ENCODE measurements at regions not wholly inside any gene's neighbourhood (a gene's known extent, or its start where the extent isn't known, plus 50 kb on each side); places are given as distances from the start of the nearest gene placed in this dataset.

GRCh38 chr6:14254505-14254904 lies 136.9 kb downstream of the CD83 start:
- no peak for DNase-seq (ENCODE audit: low spot score)

DNA sequence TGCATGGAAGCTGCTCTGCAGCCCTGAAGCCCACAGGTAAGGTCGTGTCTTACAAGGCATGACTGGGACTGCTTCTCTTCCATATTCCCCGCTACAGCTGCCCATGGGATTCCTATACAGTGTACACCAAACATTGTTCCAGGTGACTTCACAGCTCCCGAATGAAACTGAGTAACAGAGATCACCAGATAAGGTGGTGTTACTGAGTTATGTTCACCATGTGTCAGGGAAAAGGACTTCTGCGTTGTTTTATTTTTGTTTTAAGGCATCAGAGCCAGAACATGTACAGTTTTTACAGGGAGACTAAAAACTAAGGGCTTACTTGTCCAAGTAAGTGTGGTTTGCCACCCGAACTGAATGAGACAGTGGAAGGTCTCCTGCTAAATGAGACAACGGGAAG lies 138.3 kb downstream of the CD83 start:
- no peak for DNase-seq (ENCODE audit: low spot score)

- no peak for DNase-seq (ENCODE audit: low spot score)
These were observed 140.5 kb downstream of the CD83 start for GRCh38 chr6:14258117-14258516.

DNA sequence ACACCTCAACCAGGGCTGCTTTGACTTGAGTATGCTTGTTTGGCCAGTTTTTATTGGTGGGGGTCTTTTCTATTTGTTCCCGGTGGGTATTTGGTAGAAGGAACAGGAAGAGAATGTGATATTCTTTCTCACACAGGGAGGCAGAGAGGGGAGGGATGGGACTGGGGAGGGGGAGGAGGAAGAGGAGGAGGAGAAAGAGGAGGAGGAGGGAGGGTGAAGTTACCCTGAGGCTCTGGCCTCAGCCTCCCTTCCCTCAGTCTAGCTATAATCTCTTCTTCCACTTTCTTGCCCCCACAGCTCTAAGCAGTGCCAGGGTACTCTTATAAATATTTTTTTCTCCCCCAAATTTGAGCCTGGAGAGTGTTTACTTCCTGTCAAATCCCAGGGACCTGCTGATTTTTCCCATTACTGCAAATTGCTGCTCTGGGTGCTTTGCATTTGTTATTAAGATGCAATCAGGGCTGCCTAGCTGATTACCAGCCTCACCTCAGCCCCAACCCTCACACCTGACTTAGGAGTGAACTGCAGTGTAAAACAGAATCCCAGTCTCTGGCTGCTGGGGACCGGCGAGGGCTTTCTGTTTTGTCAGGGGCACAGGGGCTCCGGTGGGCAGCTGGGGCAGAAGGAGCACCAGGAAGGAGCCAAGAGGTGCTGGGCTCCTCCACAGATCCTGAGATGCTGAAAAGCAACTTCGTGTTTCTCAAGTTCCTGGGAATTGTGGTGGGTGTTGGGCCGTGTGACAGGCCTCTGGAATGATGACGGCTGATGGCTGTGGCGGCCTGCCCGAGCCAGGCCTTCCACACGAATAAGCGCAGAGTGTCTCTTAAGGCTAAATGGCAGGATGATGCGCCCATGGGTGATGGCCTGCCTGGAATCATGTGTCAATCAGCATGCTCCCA lies 141.4 kb downstream of the CD83 start:
- no peak for DNase-seq (ENCODE audit: low spot score)

GRCh38 chr6:14259594-14260152 lies 142.1 kb downstream of the CD83 start:
- no peak for DNase-seq (ENCODE audit: low spot score)

DNA sequence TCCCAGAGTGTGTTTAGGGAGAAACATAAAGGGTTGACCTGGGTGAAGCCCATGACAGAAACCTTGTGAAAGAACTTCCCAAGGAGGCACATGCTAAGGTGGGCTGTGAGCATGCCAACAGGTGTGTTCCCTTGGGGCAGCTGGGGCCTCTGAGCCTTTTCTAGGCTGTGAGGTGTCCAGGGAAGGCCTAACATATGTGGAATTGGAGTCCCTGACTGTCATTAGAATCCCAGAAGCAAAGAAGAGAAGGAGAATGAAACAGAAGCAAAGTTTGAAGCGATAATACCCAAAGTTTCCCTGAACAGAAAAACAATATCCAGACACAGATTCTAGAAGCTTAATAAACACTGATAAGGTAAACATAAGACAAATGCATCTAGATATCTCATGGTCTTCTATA lies 143.3 kb downstream of the CD83 start:
- no peak for DNase-seq (ENCODE audit: low spot score)

DNA sequence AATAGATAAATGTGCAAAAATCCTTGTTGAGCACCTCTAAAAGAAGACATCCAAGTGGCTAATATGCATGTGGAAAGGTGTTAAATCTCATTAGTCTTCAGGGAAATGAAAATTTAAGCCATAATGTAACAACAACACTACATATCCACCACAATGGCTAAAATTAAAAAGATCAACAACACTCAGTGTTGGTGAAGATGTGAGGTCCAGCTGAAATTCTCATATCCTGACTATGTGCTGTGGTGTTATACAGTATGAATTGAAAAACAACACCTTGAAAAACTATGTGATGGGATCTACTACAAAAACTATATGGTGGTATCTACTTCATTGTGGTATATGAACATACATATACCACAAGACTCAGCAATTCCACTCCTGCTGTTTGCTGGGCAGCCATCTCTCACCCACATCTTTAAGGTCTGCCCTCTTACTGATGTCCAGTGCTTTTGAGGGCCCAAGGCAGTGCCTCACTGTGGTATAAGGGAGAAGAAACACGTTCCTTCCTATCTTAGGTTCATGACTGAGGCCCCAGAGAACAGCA lies 146.4 kb downstream of the CD83 start:
- DNase-seq (ENCODE audit: low spot score) = no peak

DNA sequence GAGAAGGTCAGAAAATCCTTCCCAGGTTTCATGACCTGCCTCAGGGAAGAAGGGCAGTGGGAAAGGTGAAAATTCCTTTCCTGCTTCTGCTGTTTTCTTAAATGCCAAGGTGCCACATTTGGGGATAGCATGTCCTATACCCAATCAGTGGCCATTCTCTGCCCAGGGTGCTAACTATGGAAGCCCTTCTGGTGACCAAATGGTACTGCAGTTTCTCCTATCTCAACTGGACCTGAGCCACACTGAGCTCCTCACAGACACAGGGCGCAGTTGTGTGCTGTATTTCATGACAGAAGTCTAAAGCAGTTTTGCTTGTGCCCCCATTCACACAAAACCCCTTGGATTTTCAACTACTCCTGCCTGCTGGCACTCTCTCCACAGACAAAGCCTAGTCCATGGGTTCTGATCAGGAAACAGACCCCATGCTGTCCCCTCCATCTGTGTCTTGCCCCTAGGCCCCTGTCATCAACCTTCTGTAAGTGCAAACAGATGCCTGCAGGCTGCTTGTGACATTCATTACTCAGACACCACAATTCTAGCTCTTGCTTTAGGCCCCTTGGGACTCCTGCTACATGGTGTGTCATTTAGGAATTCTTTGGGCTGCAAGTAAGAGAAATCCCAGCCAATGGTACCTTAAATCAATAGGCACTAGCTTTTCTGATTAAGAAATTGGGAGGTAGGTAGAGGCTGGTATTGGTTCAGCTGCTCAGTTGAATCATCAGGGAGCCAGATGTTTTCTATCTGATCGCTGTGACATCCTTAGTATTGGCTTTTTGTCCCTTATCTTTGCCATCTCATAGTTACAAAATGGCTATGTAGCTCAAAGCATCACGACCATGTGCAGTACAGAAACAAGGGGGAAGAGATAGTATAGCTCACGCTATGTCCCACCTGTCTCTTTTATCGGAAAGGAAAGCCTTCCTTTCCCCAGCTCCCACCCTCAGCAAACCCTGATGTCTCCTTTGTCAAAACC lies 147.8 kb downstream of the CD83 start:
- DNase-seq (ENCODE audit: low spot score) = no peak

DNA sequence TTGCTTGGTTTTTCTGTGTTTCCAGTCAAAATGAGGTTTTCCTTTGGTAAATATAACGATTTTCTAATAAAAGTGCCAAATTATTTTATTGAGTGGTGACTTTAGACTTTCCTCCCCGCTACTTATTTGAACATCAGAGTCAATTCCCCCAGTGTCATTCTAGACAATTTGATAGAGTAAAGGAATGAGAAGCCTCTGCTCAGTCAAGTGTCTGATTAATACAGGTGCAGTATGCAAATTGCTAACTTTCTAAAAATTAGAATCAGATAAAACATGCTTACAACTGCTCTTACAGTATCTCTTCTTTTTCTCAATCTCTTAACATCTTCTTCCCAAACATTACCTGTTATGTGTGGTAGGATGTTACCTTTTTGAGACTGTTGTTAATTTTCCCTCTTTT lies 148.7 kb downstream of the CD83 start:
- no peak for DNase-seq (ENCODE audit: low spot score)

- no peak for DNase-seq (ENCODE audit: low spot score)
These were observed 150.5 kb downstream of the CD83 start for GRCh38 chr6:14267885-14268660.

DNA sequence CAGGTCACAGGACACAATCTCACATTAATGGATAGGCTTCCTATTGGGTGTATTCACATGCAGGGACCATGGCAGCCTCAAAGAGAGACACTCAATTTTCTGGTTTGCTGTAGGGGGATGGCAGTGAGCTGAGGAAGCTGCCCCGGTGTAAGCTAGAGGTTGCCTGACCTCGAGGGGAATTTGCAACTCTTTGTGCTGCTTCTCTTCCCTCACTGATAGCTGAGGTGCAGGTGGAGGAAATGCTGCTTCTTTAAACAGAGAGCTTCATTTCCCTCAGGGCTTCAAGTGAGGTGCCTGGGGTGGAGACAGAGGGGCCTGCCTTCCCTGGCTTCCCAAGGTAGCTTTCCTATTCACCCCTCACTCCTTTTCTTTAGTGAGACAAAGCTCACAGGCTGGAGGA lies 151.9 kb downstream of the CD83 start:
- no peak for DNase-seq (ENCODE audit: low spot score)

DNA sequence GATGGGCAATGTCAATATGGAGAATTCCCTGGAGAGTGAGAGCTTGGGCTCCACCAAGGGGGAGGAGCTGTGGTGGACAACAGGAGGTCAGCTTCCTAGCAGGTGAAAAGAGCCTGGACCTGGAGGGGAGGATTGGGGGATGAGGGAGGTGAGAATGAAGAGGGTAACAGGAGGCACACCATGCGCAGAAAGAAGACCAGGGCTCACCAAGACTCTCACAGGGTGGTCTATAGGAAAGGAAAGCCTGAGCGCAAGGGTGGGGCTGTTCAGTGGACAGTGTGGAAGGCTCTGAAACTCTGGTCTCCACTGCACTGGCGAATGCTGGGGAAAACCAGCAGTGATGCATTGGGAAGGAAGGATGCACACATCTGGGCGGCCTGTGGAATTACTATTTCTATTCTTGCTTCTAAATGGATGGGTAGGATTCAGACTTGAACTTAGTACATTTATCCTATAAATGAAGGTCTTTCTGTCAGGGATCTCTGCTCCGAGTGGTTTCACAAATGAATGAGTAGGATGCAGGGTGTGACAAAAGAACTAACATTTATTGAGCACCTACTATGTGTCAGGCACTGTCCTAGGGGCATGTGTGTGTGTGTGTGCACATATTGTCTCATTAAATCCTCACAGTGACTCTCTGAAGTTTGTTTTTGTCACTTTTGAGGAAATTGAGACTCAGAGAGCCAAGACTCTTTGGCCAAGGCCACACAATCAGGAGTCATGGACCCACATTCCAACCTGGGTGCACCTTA lies 152.7 kb downstream of the CD83 start:
- no peak for DNase-seq (ENCODE audit: low spot score)

GRCh38 chr6:14270925-14271788 lies 153.6 kb downstream of the CD83 start:
- no peak for DNase-seq (ENCODE audit: low spot score)

GRCh38 chr6:14271789-14272736 lies 154.5 kb downstream of the CD83 start:
- DNase-seq (ENCODE audit: low spot score) = no peak

- DNase-seq (ENCODE audit: low spot score) = no peak
These were observed 155.1 kb downstream of the CD83 start for GRCh38 chr6:14272737-14273085.

GRCh38 chr6:14273191-14273590 lies 155.6 kb downstream of the CD83 start:
- no peak for DNase-seq (ENCODE audit: low spot score)

DNA sequence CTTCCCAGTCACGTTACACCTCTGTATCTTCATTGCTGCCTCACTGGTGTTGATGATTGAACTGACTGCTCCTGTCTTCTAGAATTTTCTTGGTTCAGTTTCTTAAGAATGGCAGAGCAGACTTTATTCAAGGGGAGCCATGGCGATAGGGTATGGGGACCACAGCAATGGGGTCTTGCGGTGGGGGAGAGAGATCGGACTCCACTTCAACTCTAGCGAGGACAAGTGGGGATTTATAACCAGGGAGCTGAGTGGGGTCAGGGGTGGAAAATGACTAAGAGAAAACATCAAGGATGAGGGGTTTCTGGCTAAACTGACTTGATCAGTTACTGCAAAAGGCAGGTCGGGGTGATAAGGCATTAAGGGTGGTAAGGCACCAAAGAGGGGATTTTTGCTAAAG lies 156.4 kb downstream of the CD83 start:
- no peak for DNase-seq (ENCODE audit: low spot score)
